ENCODE measurements at regions not wholly inside any gene's neighbourhood (a gene's known extent, or its start where the extent isn't known, plus 50 kb on each side); places are given as distances from the start of the nearest gene placed in this dataset.

- TF ChIP-seq, protein P1, sequence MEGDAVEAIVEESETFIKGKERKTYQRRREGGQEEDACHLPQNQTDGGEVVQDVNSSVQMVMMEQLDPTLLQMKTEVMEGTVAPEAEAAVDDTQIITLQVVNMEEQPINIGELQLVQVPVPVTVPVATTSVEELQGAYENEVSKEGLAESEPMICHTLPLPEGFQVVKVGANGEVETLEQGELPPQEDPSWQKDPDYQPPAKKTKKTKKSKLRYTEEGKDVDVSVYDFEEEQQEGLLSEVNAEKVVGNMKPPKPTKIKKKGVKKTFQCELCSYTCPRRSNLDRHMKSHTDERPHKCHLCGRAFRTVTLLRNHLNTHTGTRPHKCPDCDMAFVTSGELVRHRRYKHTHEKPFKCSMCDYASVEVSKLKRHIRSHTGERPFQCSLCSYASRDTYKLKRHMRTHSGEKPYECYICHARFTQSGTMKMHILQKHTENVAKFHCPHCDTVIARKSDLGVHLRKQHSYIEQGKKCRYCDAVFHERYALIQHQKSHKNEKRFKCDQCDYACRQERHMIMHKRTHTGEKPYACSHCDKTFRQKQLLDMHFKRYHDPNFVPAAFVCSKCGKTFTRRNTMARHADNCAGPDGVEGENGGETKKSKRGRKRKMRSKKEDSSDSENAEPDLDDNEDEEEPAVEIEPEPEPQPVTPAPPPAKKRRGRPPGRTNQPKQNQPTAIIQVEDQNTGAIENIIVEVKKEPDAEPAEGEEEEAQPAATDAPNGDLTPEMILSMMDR (IDR thresholded peaks at IDR 0.05; ENCODE audit: unreplicated experiment): no peak
- Mint-ChIP-seq H3K4me3 (ENCODE audit: low read depth) (no peak overlapping the region), H3K9me3 (ENCODE audit: low read depth) (peaks cover 14% of the 10 kb centered on the region), H3K36me3 (ENCODE audit: insufficient read depth) (no peaks in the 10 kb centered on the region), H3K4me1 (ENCODE audit: low read depth) (peaks cover 20% of the 10 kb centered on the region), H3K27ac (no peak overlapping the region), H3K27me3 (no peaks in the 10 kb centered on the region)
- no peak for DNase-seq (ENCODE audit: low spot score, unreplicated experiment)
These were observed 72.0 kb upstream of the NEUROD1 start for GRCh38 chr2:181752301-181752700.

- no peaks in the 10 kb centered on the region for H3K36me3 Mint-ChIP-seq (ENCODE audit: insufficient read depth)
- TF ChIP-seq, protein P1 (IDR thresholded peaks at IDR 0.05; ENCODE audit: unreplicated experiment): no peak
- peaks cover 20% of the 10 kb centered on the region for H3K4me1 Mint-ChIP-seq (ENCODE audit: low read depth)
- H3K27ac Mint-ChIP-seq: no peak overlapping the region
- no peak for DNase-seq (ENCODE audit: low spot score, unreplicated experiment)
- H3K27me3 Mint-ChIP-seq: no peaks in the 10 kb centered on the region
- no peak overlapping the region for H3K4me3 Mint-ChIP-seq (ENCODE audit: low read depth)
- H3K9me3 Mint-ChIP-seq (ENCODE audit: low read depth): peaks cover 7% of the 10 kb centered on the region
These were observed 73.4 kb upstream of the NEUROD1 start for GRCh38 chr2:181753686-181754085.

- no peak for DNase-seq (ENCODE audit: low spot score, unreplicated experiment)
- no peak overlapping the region for H3K27ac Mint-ChIP-seq
- H3K4me3 Mint-ChIP-seq (ENCODE audit: low read depth): no peak overlapping the region
- H3K4me1 Mint-ChIP-seq (ENCODE audit: low read depth): peaks cover 20% of the 10 kb centered on the region
- H3K9me3 Mint-ChIP-seq (ENCODE audit: low read depth): peaks cover 7% of the 10 kb centered on the region
- peaks cover 3% of the 10 kb centered on the region for H3K27me3 Mint-ChIP-seq
- H3K36me3 Mint-ChIP-seq (ENCODE audit: insufficient read depth): no peaks in the 10 kb centered on the region
- TF ChIP-seq, protein P1 (IDR thresholded peaks at IDR 0.05; ENCODE audit: unreplicated experiment): no peak
These were observed 73.8 kb upstream of the NEUROD1 start for GRCh38 chr2:181754105-181754504.

DNA sequence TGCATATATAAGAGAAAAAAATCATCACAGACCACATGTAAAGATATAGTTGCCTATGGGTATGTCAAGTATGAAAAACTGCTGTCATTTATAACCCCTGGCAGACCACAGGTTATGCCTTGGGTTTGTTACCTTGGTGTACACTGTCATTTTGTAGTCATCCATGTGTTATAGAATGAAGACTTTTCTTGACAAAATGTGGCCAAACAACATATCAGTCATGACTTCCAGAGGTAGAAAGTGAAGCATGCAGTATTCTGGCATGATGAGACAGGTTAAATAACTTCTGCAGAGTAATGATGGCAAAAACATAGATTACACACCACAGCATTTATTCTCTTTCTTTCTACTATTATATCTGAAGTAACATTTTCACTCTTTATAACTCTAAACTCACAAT is 74.9 kb upstream of the NEUROD1 start:
- H3K27me3 Mint-ChIP-seq: peaks cover 3% of the 10 kb centered on the region
- peaks cover 9% of the 10 kb centered on the region for H3K9me3 Mint-ChIP-seq (ENCODE audit: low read depth)
- peaks cover 20% of the 10 kb centered on the region for H3K4me1 Mint-ChIP-seq (ENCODE audit: low read depth)
- no peak overlapping the region for H3K27ac Mint-ChIP-seq
- no peak overlapping the region for H3K4me3 Mint-ChIP-seq (ENCODE audit: low read depth)
- no peak for DNase-seq (ENCODE audit: low spot score, unreplicated experiment)
- H3K36me3 Mint-ChIP-seq (ENCODE audit: insufficient read depth): no peaks in the 10 kb centered on the region
- TF ChIP-seq, protein P1 (IDR thresholded peaks at IDR 0.05; ENCODE audit: unreplicated experiment): no peak

DNA sequence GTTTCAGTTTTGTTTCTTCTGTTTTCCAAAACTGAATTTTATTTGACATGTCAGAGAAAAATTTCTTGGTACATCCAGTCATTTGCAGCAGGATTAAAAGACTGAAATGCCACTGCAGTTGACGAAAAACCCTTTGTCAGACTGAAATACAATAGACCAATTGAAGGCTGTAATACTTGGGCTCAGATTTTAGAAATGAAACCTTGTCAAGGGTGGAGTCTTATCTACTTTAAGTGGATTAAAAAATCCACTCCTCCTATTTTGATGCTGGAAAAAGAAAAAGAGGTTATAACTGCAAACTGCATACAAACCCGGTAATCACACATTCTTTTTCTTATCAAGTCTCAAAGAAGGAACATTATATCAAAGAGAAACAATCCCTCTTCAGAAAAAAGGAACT is 80.2 kb upstream of the NEUROD1 start:
- TF ChIP-seq, protein P1 (IDR thresholded peaks at IDR 0.05; ENCODE audit: unreplicated experiment): no peak
- Mint-ChIP-seq H3K4me1 (ENCODE audit: low read depth) (peaks cover 17% of the 10 kb centered on the region), H3K27me3 (peaks cover 3% of the 10 kb centered on the region), H3K36me3 (ENCODE audit: insufficient read depth) (no peaks in the 10 kb centered on the region), H3K9me3 (ENCODE audit: low read depth) (peaks cover 7% of the 10 kb centered on the region), H3K27ac (no peak overlapping the region), H3K4me3 (ENCODE audit: low read depth) (no peak overlapping the region)
- no peak for DNase-seq (ENCODE audit: low spot score, unreplicated experiment)

Data from progenitor cell of endocrine pancreas (in vitro differentiated cells).